GM23248 (cell line): ENCODE measurements at regions not wholly inside any gene's neighbourhood (a gene's known extent, or its start where the extent isn't known, plus 50 kb on each side); places are given as distances from the start of the nearest gene placed in this dataset.

Experiments
- EZH2 ChIP-seq: fragments of 200-600 bp; sonication (generic); IDR thresholded peaks from 2 replicates; pipeline ENCODE4 v1.6.1; 2018; ENCODE audit warnings: antibody characterized with exemption, mild to moderate bottlenecking; ENCODE audit not compliant: insufficient read depth, poor library complexity, severe bottlenecking
- EZH2phosphoT487 ChIP-seq: fragments of 200-600 bp; sonication (generic); IDR thresholded peaks from 2 replicates; pipeline ENCODE4 v1.6.1; 2018; ENCODE audit warnings: antibody characterized with exemption, moderate library complexity, mild to moderate bottlenecking, low read depth; ENCODE audit not compliant: insufficient read depth

GRCh38 chr12:13870255-13870654, 111.1 kb downstream of the GRIN2B start:
- no peak for TF ChIP-seq EZH2phosphoT487
- no peak for TF ChIP-seq EZH2
